T-helper 2 cell treated with Interferon-gamma antibody and Interleukin-4, amounts not matched to agents 100 ng/mL and 5 ng/mL, for 36 hours (primary cell): ENCODE measurements at regions not wholly inside any gene's neighbourhood (a gene's known extent, or its start where the extent isn't known, plus 50 kb on each side); places are given as distances from the start of the nearest gene placed in this dataset.

Experiments used
- intact Hi-C: fragments of 100-400 bp; cut with micrococcal nuclease; formaldehyde crosslinking; loops from one replicate; pipeline ENCODE4 v1.15.1; 2023

DNA sequence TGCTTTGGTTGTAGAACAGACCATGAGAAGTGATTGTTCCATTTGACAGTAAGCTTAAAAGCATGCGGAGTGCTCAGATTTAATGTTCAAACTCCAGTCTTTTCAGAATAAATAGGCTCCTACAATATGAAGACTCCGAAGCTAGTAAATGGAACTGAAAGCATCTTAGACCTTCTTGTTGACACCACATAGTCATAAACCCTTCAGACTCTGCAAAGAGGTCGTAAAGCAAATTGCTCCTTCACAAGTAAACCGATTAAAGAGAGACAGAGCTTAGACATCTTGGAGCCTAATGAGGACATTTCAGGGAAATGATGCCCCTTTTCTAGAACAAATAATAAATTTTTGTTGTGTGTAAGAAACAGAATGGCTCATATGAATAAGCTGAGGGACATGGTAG is 511.0 kb upstream of the RIOK2 start:
- intact Hi-C loops, result no loop called here

- intact Hi-C loops, result no loop called here
These were observed 531.4 kb upstream of the RIOK2 start for GRCh38 chr5:97714424-97714823.

DNA sequence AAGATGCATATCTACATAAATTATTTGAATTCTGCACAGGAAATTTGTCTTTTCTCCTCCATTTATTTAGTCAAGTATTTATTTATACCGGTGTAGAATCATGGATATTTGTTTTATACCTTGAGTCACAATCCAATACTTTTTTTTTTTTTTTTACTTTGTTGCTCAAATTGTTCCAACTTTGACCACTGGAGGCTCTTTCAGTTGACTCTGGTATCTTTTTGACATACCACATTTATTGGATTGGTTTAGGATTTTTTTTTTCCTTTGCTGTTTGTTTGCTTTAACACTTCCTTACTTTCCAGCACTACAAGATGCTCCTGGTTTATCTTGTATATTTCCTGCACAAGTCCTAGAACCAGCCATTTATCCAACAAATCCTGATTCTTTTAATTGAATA is 543.1 kb upstream of the RIOK2 start:
- intact Hi-C loops, result no loop called here

DNA sequence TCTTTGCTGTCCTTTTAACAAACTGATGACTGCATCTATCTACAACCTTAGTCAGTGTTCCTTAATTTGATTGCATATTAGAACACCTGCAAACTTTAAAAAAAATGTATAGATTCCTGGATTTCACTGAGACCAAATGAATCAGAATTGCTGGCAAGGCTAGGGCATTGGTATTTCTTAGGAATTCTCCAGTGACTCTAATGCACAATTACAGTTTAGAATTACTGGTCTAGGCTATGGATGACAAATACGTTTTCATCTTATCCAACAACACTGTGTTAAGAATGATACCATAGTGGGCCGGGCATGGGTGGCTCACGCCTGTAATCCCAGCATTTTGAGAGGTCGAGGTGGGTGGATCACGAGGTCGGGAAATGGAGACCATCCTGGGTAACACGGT is 545.9 kb upstream of the RIOK2 start:
- intact Hi-C loops, result no loop called here

DNA sequence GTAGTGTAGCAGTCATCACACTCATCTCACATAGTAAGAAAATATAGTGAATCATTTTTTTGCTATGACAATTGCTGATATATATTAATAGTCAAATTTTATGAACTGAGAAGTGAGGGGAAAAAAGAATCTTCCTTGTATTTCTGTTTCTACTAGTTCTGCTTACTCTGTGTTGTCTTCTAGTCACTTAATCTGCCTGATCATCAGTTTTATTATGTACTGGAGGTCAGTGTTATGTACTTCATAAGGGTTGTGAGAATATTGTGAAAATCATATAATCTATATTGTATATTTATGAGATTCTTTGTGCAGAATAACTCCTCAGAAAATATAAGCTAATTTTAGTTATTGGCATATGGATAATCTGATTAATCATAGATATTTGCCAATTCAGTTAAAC is 546.9 kb upstream of the RIOK2 start:
- intact Hi-C loops, result no loop called here

- intact Hi-C loops, result no loop called here
These were observed 552.2 kb upstream of the RIOK2 start for GRCh38 chr5:97735209-97735608.

DNA sequence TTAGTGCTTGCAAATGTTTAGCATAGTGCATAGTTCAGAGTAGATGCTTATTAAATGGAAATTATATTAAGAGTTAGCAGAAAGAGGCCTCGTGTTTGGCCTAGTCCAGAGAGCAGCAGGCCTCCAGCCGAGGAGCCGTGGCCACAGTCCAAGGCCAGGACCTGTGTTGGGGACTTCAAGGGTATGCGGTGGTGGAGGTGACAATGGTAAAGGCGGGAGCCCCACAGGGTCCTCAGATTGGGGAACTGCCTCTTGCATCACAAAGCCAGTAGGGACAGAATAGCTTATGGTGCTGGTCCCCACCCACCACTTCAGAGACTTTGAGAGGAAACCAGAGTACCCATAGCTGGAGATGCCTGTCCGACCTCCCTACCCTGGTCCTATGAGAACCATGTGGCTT is 554.6 kb upstream of the RIOK2 start:
- intact Hi-C loops, result no loop called here

DNA sequence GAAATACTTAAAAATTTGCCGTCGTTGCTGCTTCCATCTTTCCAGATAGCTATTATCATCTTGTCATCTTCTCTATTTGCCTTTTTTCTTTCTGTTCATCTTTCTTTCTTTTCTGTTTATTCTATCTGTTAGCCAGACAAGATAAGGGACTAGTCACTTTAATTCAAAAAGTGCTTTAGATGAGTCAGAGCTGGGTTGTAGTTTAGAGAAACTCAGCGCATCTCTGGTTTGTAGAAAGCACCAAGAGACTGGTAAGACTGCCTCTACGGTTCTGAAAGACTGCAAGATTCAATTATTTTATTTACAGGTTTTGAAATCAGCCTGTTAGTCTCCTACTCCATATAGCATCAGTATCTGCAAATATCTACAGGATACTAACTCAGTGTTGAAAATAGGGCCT is 562.8 kb upstream of the RIOK2 start:
- intact Hi-C loops, result no loop called here

- intact Hi-C loops, result no loop called here
These were observed 567.5 kb upstream of the RIOK2 start for GRCh38 chr5:97750576-97750975.

- intact Hi-C loops, result no loop called here
These were observed 568.5 kb upstream of the RIOK2 start for GRCh38 chr5:97751540-97751939.

DNA sequence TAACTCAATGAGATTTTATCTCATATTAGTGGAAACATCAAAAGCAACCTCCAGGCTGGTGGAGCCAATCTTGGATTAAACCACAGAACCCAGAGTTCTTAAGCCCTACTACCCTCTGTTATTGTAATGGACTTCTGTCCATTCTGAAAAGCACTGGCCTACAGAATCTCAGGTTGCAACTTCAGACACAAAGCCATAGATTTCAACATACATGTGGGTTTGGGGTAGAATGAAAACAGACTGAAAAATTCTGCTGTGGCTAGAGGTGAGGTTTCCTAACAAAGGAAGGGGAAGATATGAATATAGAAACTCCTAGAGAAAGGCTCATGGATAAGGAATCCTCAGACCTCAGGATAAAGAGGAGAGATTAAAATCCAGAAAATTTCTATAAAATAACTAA is 569.8 kb upstream of the RIOK2 start:
- intact Hi-C loops, result no loop called here

DNA sequence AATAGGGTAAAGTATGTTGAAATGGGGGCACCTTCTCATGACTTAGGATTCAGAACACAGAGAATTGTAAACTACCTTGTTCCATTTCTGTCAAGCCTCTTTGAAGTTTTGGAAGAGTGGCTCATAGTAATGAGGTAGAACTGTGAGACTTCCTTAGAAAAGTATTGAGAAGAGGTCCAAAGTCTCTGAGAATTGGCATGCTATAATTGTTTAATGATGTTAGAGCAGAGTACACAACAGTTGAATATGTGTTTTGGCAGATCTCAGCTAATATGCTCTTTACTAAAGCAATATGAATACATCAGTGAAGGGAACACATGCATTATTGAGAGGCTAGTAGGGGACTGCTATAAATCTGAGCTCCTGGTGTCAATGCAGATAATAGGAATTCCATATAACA is 579.4 kb upstream of the RIOK2 start:
- intact Hi-C loops, result no loop called here

- intact Hi-C loops, result no loop called here
These were observed 581.7 kb upstream of the RIOK2 start for GRCh38 chr5:97764700-97765099.

DNA sequence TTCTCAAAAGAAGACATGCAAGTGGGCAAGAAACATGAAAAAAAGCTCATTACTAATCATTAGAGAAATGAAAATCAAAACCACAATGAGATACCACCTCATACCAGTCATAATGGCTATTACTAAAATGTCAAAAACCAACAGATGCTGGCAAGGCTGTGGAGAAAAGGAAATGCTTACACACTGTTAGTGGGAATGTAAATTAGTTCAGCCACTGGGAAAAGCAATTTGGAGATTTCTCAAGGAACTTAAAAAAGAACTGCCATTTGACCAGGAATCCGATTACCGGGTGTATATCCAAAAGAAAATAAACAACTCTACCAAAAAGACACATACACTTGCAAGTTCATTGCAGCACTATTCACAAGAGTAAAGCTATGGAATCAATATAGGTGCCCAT is 595.4 kb upstream of the RIOK2 start:
- intact Hi-C loops, result no loop called here

- intact Hi-C loops, result no loop called here
These were observed 605.3 kb upstream of the RIOK2 start for GRCh38 chr5:97788369-97788768.

GRCh38 chr5:97797994-97798451 is 615.0 kb upstream of the RIOK2 start:
- intact Hi-C loops, result no loop called here

- intact Hi-C loops, result no loop called here
These were observed 618.4 kb upstream of the RIOK2 start for GRCh38 chr5:97801461-97801860.

DNA sequence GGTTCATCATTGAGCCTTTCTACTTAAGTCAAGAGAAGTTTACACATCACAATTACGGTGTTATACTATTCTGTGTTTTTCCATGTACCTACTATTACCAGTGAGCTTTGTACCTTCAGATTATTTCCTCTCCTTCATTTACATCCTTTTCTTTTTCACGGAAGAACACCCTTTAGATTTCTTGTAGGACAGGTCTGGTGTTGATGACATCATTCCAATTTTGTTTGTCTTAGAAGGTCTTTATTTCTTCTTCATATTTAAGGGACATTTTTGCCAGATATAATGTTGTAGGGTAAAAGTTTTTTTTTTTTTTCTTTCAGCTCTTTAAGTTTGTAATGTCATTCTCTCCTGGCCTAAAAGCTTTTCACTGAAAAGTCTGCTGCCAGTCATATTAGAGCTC is 637.1 kb upstream of the RIOK2 start:
- intact Hi-C loops, result no loop called here

- intact Hi-C loops, result no loop called here
These were observed 649.7 kb upstream of the RIOK2 start for GRCh38 chr5:97832645-97833296.

DNA sequence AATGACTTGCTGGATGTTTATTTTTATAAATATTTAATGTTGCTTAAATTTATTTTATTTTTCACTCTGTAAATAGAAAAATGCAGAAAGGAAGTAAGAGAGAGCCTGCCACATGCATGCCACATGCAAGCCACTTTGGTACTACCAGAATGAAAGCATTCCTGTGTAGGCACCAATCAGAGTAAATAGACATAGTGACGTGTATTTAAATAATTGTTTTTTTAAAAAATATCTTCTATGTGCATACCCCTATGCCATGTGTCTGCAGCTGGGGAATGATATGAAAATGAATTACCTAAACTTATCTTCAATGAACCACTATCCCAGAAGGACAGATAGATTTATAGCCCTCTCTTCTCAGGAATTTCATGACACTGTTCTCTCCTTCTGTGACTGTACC is 651.5 kb upstream of the RIOK2 start:
- intact Hi-C loops, result no loop called here

DNA sequence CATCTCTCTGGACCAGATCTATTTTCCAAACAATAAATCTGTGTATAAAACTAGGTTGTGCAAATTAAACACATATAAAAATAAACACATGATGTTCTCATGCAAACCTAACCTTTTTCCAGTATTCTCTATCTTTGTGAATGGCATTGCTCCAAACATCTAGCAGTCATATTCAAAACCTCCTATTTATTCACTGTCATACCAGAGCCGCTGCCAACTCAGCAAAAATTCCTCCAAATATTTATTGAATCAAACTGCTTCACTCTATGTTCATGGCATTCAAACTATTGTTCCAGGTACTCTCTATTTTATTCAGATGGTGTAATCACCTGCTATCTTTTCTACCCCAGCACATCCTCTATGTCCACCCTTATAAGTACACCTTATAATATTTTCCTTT is 652.1 kb upstream of the RIOK2 start:
- intact Hi-C loops, result no loop called here

- intact Hi-C loops, result no loop called here
These were observed 653.8 kb upstream of the RIOK2 start for GRCh38 chr5:97836816-97837215.

DNA sequence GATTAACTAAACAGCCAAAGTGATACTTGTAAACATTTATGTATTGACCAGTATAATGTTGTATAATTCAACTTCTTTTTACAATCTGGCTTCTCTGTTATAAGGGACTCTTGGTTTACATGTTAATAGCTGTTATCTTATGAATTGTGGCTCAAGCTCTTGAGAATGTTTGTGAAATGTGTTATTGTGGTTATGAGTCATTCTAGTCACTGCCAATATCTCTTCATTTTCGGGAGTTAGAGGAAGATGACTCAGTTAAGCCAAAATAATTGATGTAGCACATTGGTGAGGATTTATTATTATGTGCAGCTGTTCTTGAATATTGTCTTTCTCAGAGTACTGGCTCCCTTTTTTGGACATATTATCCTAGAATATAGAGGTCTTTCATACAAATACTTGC is 655.2 kb upstream of the RIOK2 start:
- intact Hi-C loops, result no loop called here
